ENCODE measurements at regions not wholly inside any gene's neighbourhood (a gene's known extent, or its start where the extent isn't known, plus 50 kb on each side); places are given as distances from the start of the nearest gene placed in this dataset.

GRCh38 chr10:2834214-2834613, 233.1 kb upstream of the PFKP start:
- TF ChIP-seq CTCF (IDR thresholded peaks at IDR 0.05) = no peak
- TF ChIP-seq POLR2A (IDR thresholded peaks at IDR 0.05) = no peak
